Kidney (tissue), 13 donors: ENCODE measurements at regions not wholly inside any gene's neighbourhood (a gene's known extent, or its start where the extent isn't known, plus 50 kb on each side); places are given as distances from the start of the nearest gene placed in this dataset.

Source experiments
- DNase-seq, 5 donors: peaks; one replicate each; pipeline ENCODE4 v3.0.0-alpha.2; 2013 to 2020
- FAIRE-seq: peaks from 2 replicates; lab custom pipeline; 2012; peaks lifted over from hg19 to GRCh38; lab: Jason Lieb, UNC
- H3K27ac ChIP-seq, 2 donors: one replicate each; pipeline ENCODE4 v1.7.0; 2013; ENCODE audit warnings: low read depth in 2 of 2, low read length in 2 of 2, inconsistent platforms in 1 of 2
- H3K27me3 ChIP-seq: one replicate; pipeline ENCODE4 v1.7.1; 2013; ENCODE audit warnings: low read length, inconsistent platforms; ENCODE audit not compliant: control insufficient read depth, insufficient read depth
- H3K36me3 ChIP-seq, 3 donors: one replicate each; pipeline versions ENCODE4 v1.7.0 to v1.7.1; 2013; ENCODE audit warnings: low read length in 3 of 3, control low read depth in 1 of 3, inconsistent platforms in 1 of 3; ENCODE audit not compliant: insufficient read depth in 3 of 3, control insufficient read depth in 2 of 3
- H3K4me1 ChIP-seq, 3 donors: one replicate each; pipeline versions ENCODE4 v1.7.0 to v1.7.1; 2013; ENCODE audit warnings: low read length in 3 of 3, inconsistent platforms in 1 of 3, low read depth in 1 of 3; ENCODE audit not compliant: control insufficient read depth in 2 of 3, insufficient read depth in 2 of 3
- H3K4me3 ChIP-seq, 3 donors: one replicate each; pipeline versions ENCODE4 v1.7.0 to v1.8.1; 2013; ENCODE audit warnings: low read length in 3 of 3, control low read depth in 1 of 3, inconsistent platforms in 1 of 3
- H3K9ac ChIP-seq, 3 donors: one replicate each; pipeline versions ENCODE4 v1.7.0 to v1.7.1; 2013; ENCODE audit warnings: low read length in 3 of 3, control low read depth in 1 of 3, inconsistent platforms in 1 of 3
- H3K9me3 ChIP-seq, 3 donors: one replicate each; pipeline versions ENCODE4 v1.7.0 to v1.7.1; 2013; ENCODE audit warnings: low read length in 3 of 3, control low read depth in 1 of 3, inconsistent platforms in 1 of 3; ENCODE audit not compliant: control insufficient read depth in 2 of 3, insufficient read depth in 1 of 3
- intact Hi-C: fragments of 100-400 bp; cut with DNase I; formaldehyde crosslinking; loops from one replicate; pipeline ENCODE4 v1.11.1; 2022
- TF ChIP-seq, protein P1 (sequence below): IDR thresholded peaks from 3 replicates; pipeline ENCODE4 v1.5.1; 2012; ENCODE audit warnings: mild to moderate bottlenecking, moderate library complexity, borderline replicate concordance; ENCODE audit not compliant: insufficient read depth; ENCODE audit errors: extremely low read depth
- donor health status: control.
- donor health status: control.
- donor health status: control.
- donor health status: control.
- donor health status: control.
- donor health status: DM: yes; HTN: yes; CAD: no.
- donor health status: Normal renal cell carcinoma (clear cell type).

DNA sequence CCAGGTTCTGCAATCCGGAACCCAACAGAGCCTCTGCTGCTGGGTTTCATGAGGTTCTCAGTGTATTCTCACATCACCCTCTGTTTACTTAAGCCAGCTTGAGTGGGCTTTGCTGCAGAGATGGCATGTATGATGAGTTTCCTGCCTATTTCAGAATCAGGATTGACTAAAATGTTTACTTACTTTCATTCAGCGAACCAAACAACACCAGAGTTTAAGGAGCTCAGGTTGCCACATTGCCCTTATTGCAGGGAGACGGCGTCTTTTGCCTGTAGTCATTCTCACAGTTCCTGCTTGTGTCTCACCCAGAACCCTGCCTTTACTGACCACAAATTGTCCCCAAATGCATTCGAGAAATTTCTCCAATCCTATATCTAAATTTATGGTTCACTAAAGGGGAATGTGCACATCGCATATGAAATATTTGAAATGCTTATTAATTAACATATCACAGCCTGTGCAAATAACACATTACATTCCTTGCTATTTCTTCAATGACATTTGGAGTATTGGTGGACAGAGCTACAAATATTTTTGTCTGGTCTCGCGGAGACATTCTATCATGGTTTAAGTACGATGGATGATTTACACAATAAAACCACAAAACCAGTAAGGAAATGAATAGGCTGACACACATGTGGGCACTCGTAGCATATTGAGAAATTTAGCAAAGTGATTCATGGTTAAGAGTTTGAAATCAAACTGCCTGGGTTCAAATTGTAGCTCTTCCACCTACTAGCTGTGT lies 377.2 kb upstream of the CFAP20DC start:
- Histone ChIP-seq H3K9ac (no peak overlapping the region), H3K36me3 (no peaks in the 10 kb centered on the region), H3K4me3 (no peak overlapping the region), H3K9me3 (no peaks in the 10 kb centered on the region), H3K27ac (no peak overlapping the region), H3K27me3 (no peaks in the 10 kb centered on the region), H3K4me1 (no peaks in the 10 kb centered on the region)
- DNase-seq, result no peak
- no peak for FAIRE-seq
- intact Hi-C loops, result no loop called here
- TF ChIP-seq, protein P1, sequence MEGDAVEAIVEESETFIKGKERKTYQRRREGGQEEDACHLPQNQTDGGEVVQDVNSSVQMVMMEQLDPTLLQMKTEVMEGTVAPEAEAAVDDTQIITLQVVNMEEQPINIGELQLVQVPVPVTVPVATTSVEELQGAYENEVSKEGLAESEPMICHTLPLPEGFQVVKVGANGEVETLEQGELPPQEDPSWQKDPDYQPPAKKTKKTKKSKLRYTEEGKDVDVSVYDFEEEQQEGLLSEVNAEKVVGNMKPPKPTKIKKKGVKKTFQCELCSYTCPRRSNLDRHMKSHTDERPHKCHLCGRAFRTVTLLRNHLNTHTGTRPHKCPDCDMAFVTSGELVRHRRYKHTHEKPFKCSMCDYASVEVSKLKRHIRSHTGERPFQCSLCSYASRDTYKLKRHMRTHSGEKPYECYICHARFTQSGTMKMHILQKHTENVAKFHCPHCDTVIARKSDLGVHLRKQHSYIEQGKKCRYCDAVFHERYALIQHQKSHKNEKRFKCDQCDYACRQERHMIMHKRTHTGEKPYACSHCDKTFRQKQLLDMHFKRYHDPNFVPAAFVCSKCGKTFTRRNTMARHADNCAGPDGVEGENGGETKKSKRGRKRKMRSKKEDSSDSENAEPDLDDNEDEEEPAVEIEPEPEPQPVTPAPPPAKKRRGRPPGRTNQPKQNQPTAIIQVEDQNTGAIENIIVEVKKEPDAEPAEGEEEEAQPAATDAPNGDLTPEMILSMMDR, result no peak

DNA sequence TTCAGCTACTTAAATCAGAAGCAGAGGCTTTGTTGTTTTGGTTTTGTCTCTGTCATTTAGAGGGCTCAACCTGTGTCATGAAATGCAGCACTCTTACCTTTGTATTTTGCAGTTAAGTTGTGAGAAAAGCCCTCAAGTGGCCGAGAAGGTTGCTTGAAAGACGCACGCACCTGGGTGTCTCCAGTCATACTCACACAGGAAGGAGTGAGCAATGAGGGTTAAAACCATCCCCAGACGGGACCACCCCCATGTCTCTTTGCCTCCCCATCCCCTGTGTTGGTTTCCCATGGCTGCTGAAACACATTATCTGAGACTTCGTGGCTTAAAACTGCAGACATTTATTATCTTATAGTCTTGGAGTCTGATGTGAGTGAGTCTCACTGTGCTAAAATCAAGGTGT lies 376.1 kb upstream of the CFAP20DC start:
- Histone ChIP-seq H3K9ac (no peak overlapping the region), H3K9me3 (no peaks in the 10 kb centered on the region), H3K4me1 (no peaks in the 10 kb centered on the region), H3K36me3 (no peaks in the 10 kb centered on the region), H3K27me3 (no peaks in the 10 kb centered on the region), H3K27ac (no peak overlapping the region), H3K4me3 (no peak overlapping the region)
- FAIRE-seq (no peak), DNase-seq (no peak)
- intact Hi-C loops, result no loop called here
- TF ChIP-seq, protein P1, result no peak

DNA sequence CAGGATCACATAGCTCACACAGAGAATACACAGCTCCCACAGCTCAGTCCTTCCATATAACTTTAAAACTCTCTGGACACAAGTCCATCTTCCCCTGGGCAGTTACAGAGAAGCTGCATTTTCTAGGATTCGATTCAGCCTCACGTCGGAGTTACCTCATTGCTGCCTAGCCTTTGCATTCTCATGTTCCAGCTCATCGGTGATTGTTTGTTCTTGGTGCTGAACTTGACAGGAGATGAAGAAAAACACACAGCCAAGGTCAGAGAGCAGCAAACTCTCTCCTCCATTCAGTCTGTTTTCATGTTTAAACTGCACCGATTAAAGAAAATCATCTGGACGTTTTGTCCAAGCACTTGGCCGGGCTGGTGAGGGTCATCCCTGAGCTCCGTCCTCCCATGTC lies 375.5 kb upstream of the CFAP20DC start:
- Histone ChIP-seq H3K36me3 (no peaks in the 10 kb centered on the region), H3K9ac (no peak overlapping the region), H3K4me3 (no peak overlapping the region), H3K4me1 (no peaks in the 10 kb centered on the region), H3K27ac (no peak overlapping the region), H3K9me3 (no peaks in the 10 kb centered on the region), H3K27me3 (no peaks in the 10 kb centered on the region)
- DNase-seq, result peak in 3 of 5 donors; percentile 29 to 62 (median 59)
- TF ChIP-seq, protein P1, result no peak
- intact Hi-C loops, result no loop called here
- no peak for FAIRE-seq
